Heart left ventricle (tissue), 16 donors: ENCODE measurements at regions not wholly inside any gene's neighbourhood (a gene's known extent, or its start where the extent isn't known, plus 50 kb on each side); places are given as distances from the start of the nearest gene placed in this dataset.

Source experiments
- ATAC-seq, 4 donors: fragments of 200-7000 bp; cut with Tn5 transposase; one replicate each; pipeline ENCODE4 v1.9.1; 2020 to 2022; ENCODE audit warnings: moderate library complexity in 4 of 4, mild to moderate bottlenecking in 3 of 4, moderate number of reproducible peaks in 1 of 4
- DNase-seq, 5 donors: peaks; one replicate each; pipeline ENCODE4 v3.0.0-alpha.2; 2020
- H3K27ac ChIP-seq, 12 donors: fragments of 200-600 bp; sonication (generic) in 4 of 12; one replicate each; pipeline versions ENCODE4 v1.5.0 to v1.8.0; 2016 to 2022; ENCODE audit warnings: mild to moderate bottlenecking in 2 of 12
- H3K27me3 ChIP-seq, 9 donors: fragments of 200-600 bp; sonication (generic) in 2 of 9; one replicate each; pipeline versions ENCODE4 v1.5.1 to v1.8.0; 2016 to 2022; ENCODE audit warnings: mild to moderate bottlenecking in 3 of 9
- H3K36me3 ChIP-seq, 9 donors: fragments of 200-600 bp; sonication (generic) in 2 of 9; one replicate each; pipeline versions ENCODE4 v1.5.0 to v1.8.0; 2018 to 2022; ENCODE audit warnings: mild to moderate bottlenecking in 2 of 9
- H3K4me1 ChIP-seq, 12 donors: fragments of 200-600 bp; sonication (generic) in 4 of 12; one replicate each; pipeline versions ENCODE4 v1.5.0 to v1.8.0; 2016 to 2022; ENCODE audit warnings: mild to moderate bottlenecking in 3 of 12
- H3K4me3 ChIP-seq, 12 donors: fragments of 200-600 bp; sonication (generic) in 4 of 12; one replicate each; pipeline versions ENCODE4 v1.5.0 to v1.8.0; 2017 to 2022; ENCODE audit warnings: mild to moderate bottlenecking in 9 of 12, moderate library complexity in 4 of 12
- H3K9me3 ChIP-seq, 12 donors: fragments of 200-600 bp; sonication (generic) in 4 of 12; one replicate each; pipeline versions ENCODE4 v1.5.0 to v1.8.0; 2016 to 2022; ENCODE audit warnings: mild to moderate bottlenecking in 1 of 12
- POLR2A ChIP-seq, 2 donors: fragments of 450-650 bp; IDR thresholded peaks; one replicate each; pipeline ENCODE4 v1.6.1; 2017; ENCODE audit warnings: antibody characterized with exemption in 2 of 2, mild to moderate bottlenecking in 2 of 2, moderate library complexity in 2 of 2
- WGBS, 4 donors: extraction: QIAGEN DNeasy Blood & Tissue Kit in 2 of 4; methylation state at CpG; one replicate each; pipeline versions ENCODE4 v1.1.5 to v1.1.7; 2013 to 2018; 5-methylcytosine and 5-hydroxymethylcytosine counted together
- intact Hi-C, 10 donors: fragments of 100-400 bp; cut with DNase I; formaldehyde crosslinking; loops; one replicate each; pipeline versions ENCODE4 v1.11.1 to v1.14.2; 2022
- TF ChIP-seq, protein P1 (sequence below), 12 donors: fragments of 200-600 bp; sonication (generic) in 4 of 12; IDR thresholded peaks; one replicate each; pipeline versions ENCODE4 v1.5.0 to v1.8.0; 2018 to 2022; ENCODE audit warnings: antibody characterized with exemption in 12 of 12, mild to moderate bottlenecking in 5 of 12
- donor health status: ischemic (EF 13 %, LVEDD 7.1; RV severe dilation, severe dysfunction).
- donor health status: healthy with polysubstance abuse.
- donor health status: DM: no; HTN: yes; CAD: no.
- donor health status: DM: no; HTN: no; CAD: no.
- donor health status: ischemic (EF 25% LVEDD 6.9; RV normal size, moderate dysfunction).
- donor health status: ischemic (EF 25% LVEDD 5.7; RV mildly dilated, moderate dysfunction).
- donor health status: healthy.
- donor health status: DM: yes; HTN: yes; CAD: no.
- donor health status: ischemic (EF 35%, LVEDD 5.7; RV mildly dilated, moderate dysfunction).
- donor health status: nonischemic (EF 11% LVEDD 7.7; RV severe dilation, severe dysfunction).
- donor health status: DM: yes; HTN: yes; CAD: no.
- donor health status: PGD.
- donor health status: ischemic (EF 29% LVEDD 5.4; RV normal size, mild dysfunction).
- donor health status: nonischemic (EF 23%, LVEDD 6.1; RV moderate dilation, normal function).

DNA sequence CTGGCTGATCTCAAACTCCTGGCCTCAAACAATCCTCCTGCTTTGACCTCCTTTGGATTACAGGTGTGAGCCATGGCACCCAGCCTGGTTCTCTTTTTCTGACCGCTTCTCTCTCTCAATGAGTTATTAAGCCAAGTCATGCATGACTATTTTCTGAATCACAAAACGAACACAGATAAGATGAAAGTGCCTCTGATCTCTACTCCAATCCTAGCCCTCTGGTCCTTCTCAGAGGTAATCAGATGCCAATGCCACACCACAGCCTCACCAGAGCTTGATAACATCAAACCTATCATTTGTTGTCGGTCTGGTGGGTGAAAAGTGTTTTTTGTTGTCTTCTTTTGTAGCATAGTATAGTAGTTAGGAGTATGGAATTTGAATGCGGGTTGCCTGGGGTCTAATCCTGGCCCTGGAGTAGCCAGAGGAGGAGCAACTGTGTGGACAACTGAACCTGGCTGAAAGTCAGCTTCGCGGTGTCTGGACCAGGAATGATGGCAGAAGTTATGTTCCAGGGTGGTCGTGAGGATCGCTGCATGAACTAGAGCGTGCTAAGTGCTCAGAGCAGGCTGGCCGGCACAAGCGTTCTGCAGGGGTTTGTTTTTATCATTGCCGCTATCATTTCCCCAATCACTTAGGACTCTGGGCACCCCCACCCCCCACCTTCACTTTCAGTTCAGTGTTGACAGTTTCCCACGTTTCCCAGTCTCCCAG lies 77.9 kb downstream of the SPRING1 start:
- no peak overlapping the region for H3K27ac ChIP-seq
- H3K4me3 ChIP-seq = no peak overlapping the region
- no peaks in the 10 kb centered on the region for H3K36me3 ChIP-seq
- DNase-seq (no peak), ATAC-seq (no peak)
- WGBS, 4 donors = 84 to 91% (median 86%) methylated on average over 13 of the region's 13 CpGs
- H3K9me3 ChIP-seq = no peaks in the 10 kb centered on the region
- peaks cover 0 to 30% (median 14%) of the 10 kb centered on the region in 12 donors for H3K4me1 ChIP-seq
- intact Hi-C loops = loop anchor here in 1 of 10 donors (10.0 kb wide), 1 partner anchor 205 kb away; no protein-coding TSS in a partner anchor
- TF ChIP-seq POLR2A (IDR thresholded peaks at IDR 0.05) = no peak
- TF ChIP-seq, protein P1, sequence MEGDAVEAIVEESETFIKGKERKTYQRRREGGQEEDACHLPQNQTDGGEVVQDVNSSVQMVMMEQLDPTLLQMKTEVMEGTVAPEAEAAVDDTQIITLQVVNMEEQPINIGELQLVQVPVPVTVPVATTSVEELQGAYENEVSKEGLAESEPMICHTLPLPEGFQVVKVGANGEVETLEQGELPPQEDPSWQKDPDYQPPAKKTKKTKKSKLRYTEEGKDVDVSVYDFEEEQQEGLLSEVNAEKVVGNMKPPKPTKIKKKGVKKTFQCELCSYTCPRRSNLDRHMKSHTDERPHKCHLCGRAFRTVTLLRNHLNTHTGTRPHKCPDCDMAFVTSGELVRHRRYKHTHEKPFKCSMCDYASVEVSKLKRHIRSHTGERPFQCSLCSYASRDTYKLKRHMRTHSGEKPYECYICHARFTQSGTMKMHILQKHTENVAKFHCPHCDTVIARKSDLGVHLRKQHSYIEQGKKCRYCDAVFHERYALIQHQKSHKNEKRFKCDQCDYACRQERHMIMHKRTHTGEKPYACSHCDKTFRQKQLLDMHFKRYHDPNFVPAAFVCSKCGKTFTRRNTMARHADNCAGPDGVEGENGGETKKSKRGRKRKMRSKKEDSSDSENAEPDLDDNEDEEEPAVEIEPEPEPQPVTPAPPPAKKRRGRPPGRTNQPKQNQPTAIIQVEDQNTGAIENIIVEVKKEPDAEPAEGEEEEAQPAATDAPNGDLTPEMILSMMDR (IDR thresholded peaks at IDR 0.05) = no peak
- H3K27me3 ChIP-seq = no peaks in the 10 kb centered on the region

DNA sequence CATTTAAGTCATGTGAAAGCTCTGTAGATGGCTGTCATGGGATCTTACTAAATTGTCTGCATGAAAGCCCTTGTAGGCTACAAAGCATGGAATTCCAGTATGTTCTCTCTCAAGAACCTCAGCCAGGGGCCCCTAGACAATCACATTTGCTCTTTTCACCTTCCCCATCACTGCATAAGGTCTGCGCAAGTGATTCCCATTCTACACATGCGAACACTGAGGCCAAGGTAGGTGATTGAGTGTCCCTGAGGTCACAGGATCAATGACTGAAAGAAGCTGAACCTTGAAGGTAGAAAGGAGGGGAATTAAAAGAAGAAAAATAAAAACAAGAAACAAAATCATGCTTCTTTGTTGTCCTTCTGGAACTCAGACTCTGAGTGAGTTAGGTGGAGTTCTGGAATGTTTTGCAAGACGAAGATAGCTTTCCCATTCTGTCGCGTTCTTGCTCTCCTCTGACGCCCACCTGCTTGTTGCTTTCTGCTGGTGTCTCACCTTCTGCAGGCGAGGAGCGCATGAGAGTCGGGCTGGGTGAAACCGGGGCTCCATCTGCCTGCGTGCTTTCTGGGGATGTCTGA lies 79.9 kb downstream of the SPRING1 start:
- no peaks in the 10 kb centered on the region for H3K36me3 ChIP-seq
- H3K4me3 ChIP-seq = peak overlapping the region in 9 of 12 donors; percentile 1 to 42 (median 15)
- intact Hi-C loops = no loop called here
- WGBS, 4 donors = 61 to 68% (median 64%) methylated on average over 11 of the region's 11 CpGs
- peaks cover 0 to 30% (median 14%) of the 10 kb centered on the region in 12 donors for H3K4me1 ChIP-seq
- ATAC-seq (no peak), DNase-seq (no peak)
- H3K27me3 ChIP-seq = no peaks in the 10 kb centered on the region
- no peaks in the 10 kb centered on the region for H3K9me3 ChIP-seq
- peak overlapping the region in 11 of 12 donors; percentile 14 to 67 (median 36) for H3K27ac ChIP-seq
- TF ChIP-seq, protein P1 (IDR thresholded peaks at IDR 0.05) = no peak
- TF ChIP-seq POLR2A (IDR thresholded peaks at IDR 0.05) = no peak

DNA sequence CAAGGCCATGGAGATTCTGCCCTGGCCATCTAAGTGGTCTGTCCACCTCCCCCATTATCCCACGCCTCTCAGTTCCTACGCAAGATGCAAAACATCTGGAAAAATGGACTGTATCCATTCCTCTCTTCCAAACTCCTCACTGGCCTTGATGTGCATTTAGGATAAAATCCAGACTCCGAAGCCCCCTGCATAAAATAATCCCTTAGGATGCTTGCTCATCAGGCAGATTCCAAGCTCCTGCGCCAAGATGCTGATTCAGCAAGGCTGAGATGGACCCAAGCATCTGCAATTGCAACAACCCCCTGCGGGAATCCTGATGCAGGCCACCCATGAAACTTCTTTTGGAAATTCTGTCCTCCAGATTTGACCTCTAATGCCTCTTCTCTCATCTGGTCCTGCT lies 81.6 kb downstream of the SPRING1 start:
- Histone ChIP-seq H3K27me3 (no peaks in the 10 kb centered on the region), H3K4me3 (no peak overlapping the region), H3K27ac (no peak overlapping the region), H3K9me3 (peaks cover 0 to 5% (median 0%) of the 10 kb centered on the region in 12 donors), H3K36me3 (no peaks in the 10 kb centered on the region), H3K4me1 (peaks cover 0 to 24% (median 13%) of the 10 kb centered on the region in 12 donors)
- ATAC-seq = no peak
- TF ChIP-seq, protein P1 (IDR thresholded peaks at IDR 0.05) = no peak
- TF ChIP-seq POLR2A (IDR thresholded peaks at IDR 0.05) = no peak
- no peak for DNase-seq
- intact Hi-C loops = no loop called here
- WGBS, 4 donors = 83 to 92% (median 88%) methylated on average over 5 of the region's 5 CpGs

DNA sequence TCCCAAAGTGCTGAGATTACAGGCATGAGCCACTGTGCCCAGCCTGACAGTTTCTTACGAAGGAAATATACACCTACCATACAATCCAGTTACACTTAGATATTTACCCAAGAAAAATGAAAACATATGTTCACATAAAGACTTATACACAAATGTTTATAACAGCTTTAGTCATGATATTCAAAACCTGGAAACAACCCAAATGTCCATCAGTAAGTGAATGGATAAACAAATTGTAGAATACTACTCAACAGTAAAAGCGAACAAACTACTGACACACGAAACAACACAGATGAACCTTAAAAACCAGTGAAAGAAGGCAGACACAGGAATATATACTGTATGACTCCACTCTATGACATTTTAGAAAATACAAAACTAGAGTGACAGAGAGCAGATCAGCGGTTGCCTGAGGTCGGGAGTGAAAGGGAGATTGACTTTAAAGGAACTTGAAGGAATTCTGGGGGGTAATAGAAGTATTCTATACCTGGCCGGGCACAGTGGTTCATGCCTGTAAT lies 83.6 kb downstream of the SPRING1 start:
- WGBS, 4 donors = 95 to 99% (median 97%) methylated on average over 6 of the region's 6 CpGs
- Histone ChIP-seq H3K4me1 (peaks cover 0 to 23% (median 11%) of the 10 kb centered on the region in 12 donors), H3K27me3 (no peaks in the 10 kb centered on the region), H3K9me3 (peaks cover 0 to 5% (median 0%) of the 10 kb centered on the region in 12 donors), H3K27ac (no peak overlapping the region), H3K36me3 (no peaks in the 10 kb centered on the region), H3K4me3 (no peak overlapping the region)
- ATAC-seq = no peak
- intact Hi-C loops = no loop called here
- TF ChIP-seq, protein P1 (IDR thresholded peaks at IDR 0.05) = no peak
- no peak for TF ChIP-seq POLR2A (IDR thresholded peaks at IDR 0.05)
- no peak for DNase-seq
